HG03175 (cell line): ENCODE measurements at regions not wholly inside any gene's neighbourhood (a gene's known extent, or its start where the extent isn't known, plus 50 kb on each side); places are given as distances from the start of the nearest gene placed in this dataset.

Experiments
- ATAC-seq: cut with Tn5 transposase; IDR thresholded peaks from one replicate; pipeline ENCODE4 v1.9.1; 2021; ENCODE audit warnings: mild to moderate bottlenecking, moderate library complexity; ENCODE audit not compliant: unreplicated experiment

GRCh38 chr7:46559194-46559832 lies 638.2 kb upstream of the IGFBP3 start:
- ATAC-seq: no peak

DNA sequence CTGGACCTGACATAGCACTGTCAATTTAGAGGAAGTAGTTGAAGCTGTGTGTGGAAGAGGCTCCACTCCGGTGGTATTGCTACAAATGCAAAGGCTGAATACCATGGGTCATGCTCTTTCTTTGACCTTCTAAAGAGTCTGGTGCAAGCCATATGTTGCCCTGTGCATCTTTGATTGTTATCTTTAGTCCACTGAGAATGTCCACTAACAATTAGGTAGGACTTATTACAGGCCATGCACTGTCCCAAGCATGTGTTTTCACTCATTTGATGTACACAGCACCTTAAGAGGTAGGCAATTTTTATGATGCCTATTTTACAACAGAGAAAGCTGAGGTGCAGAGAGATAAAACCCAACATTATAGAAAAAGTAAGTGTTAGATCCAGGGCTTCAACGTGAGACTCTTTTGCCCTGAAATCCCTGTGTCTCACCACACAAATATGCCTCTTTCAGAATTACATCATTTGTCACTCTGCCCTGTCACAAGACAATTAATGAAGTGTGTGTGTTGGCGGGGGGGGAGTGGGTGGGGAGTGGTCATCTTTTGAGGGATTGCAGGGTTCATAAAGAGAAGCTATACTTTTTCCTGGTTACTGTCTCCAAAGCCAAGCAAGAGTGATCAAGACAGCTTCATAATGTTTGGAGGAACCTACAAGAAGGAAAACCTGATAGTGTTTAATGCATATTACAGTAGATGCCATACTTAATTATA lies 637.6 kb upstream of the IGFBP3 start:
- no peak for ATAC-seq

GRCh38 chr7:46557781-46558180 lies 636.7 kb upstream of the IGFBP3 start:
- ATAC-seq: no peak

DNA sequence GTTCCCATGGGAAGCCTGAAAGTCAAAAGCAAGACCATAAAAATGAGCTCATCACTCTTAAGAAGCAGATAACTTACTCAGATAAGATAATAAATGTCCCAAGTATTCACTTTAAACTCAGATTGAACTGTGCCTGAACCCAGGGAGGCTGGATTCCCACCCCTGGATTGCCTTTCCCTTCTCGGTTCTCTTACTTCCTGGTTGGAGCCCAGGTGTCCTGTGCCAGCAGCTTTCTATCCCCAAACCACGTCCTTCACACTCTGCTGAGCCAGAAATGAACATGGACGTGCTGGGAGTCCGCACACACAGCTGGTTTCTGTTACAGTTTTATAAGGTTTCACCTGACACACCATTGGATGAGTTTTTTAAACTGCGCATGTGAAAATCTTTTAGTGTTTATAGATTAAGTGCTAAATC lies 636.2 kb upstream of the IGFBP3 start:
- no peak for ATAC-seq

- ATAC-seq: no peak
Measured at GRCh38 chr7:46554688-46555422, 633.8 kb upstream of the IGFBP3 start.

- ATAC-seq: no peak
Measured at GRCh38 chr7:46551603-46552002, 630.5 kb upstream of the IGFBP3 start.

DNA sequence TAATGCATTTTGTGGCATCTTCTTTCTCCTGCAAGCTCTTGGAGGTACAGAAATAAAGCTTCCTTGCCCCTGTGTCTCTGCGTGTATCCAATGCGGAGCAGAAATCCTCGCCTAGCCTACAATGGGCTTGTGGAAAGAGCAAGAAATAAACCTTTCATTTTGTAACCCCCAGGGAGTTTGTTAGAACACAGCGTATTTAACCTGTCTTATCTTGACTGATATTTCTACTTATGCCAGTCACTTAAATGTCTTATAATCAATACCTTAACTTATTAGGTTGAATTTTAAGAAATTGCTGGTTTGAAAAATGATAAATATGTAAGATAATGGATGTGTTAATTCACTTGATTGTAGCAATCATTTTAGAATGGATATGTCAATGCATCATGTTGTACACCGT lies 629.8 kb upstream of the IGFBP3 start:
- no peak for ATAC-seq

DNA sequence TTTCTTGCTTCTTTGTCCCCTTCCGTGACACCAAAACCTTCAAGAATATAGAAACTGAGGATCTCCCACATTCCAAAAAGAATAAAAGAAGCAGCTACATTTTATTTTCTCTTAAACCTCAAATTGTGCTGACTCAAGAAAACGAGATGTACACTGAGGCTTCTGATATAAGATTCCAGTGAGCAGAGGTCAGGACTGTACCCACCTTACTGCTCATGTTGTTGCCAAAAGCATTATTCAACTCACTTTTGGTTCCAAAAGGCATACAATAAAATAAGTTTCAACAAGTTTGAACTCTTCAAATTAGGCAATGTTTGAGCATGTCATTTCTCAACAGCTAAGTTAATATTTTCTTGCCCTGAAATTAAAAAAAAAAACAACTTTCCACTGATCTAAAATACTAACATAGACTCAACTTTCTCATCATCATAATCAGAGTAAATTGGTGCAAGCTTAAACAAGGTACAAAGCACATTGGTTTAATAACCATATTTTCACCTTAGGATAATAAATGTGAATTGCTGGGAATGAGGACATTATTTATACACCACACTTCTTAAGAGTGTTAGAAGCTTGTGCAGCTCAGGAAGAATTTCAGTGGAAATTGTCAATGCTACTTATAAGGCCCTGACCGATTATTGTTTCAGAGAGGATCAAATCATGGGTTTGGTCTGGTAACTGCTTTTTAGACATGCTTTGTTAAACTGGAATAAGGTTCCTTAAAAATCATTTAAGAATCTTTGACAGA lies 629.0 kb upstream of the IGFBP3 start:
- ATAC-seq: no peak

- ATAC-seq: no peak
Measured at GRCh38 chr7:46549347-46549746, 628.3 kb upstream of the IGFBP3 start.

- no peak for ATAC-seq
Measured at GRCh38 chr7:46547044-46547443, 626.0 kb upstream of the IGFBP3 start.

- no peak for ATAC-seq
Measured at GRCh38 chr7:46545790-46546189, 624.7 kb upstream of the IGFBP3 start.

DNA sequence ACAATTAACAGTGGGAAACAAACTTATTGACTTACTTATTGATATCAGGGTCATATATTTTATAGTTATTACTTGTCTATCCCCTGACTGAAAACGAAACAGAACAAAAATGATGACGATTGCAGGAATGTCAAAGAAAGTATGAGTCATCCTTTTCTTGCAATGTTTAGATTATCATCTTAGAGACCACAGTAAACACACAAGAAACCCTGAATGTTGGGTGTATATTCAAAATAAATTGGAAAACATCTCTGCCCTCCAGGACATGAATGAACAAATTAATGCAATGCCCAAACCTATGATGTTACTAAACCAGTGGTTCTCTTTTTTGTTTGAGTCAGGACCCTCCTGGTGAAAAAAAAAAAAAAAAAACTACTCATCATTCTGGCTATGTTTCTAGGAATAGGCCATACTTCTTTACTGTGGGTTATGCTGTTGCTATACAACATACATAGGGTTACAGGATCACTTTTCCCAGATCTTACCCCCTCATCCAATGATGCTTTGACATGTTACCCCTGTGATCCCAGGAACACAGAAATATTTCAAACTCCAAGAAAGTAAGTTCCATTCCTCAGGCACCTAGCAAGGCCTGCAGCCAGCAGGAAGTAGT lies 623.4 kb upstream of the IGFBP3 start:
- no peak for ATAC-seq

DNA sequence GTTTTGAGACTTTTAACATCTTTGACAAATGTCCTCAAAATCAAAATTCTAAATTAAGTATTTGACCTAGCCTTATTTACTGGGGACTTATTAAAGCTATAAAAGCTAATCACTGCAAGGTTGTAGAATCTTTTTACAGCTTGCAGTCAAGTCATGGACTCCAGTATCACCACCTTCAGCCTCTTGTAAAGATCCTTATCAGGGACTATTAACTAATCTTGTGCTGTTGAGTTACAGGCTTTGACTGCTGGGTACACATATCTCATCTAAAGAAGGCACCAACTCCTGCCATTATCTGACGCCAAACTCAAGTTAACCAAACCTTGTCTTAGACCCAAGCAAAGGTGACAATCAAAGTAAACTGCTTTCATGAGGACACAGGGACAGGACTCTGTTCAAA lies 621.0 kb upstream of the IGFBP3 start:
- ATAC-seq: no peak

DNA sequence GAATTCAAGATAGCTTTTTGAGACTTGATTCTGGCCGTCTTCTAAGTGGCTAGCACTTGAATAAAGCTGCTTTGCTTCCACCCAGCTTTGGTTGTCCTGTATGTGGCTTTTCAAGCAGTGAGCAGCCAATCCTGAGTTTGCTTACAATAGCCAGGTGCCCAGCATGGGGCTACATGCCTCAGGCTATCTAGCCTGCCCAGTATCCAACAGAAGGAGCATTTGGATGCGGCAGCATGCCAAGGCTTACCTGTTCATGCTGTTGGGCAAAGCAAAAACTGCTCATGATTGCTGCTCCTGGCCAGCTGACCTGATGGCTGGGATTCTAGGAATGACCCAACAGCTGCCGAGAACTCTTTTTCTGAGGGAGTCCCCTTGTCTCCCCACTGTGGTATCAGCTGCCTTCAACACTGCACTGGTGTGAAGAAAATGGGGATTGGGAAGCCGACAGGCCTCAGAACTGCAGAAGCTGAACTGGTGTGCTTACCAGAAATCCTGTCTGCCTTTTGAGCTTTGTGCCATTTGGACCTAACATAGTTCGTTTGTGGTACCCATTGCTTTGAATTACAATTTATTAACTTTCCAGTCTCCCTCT lies 618.9 kb upstream of the IGFBP3 start:
- no peak for ATAC-seq

DNA sequence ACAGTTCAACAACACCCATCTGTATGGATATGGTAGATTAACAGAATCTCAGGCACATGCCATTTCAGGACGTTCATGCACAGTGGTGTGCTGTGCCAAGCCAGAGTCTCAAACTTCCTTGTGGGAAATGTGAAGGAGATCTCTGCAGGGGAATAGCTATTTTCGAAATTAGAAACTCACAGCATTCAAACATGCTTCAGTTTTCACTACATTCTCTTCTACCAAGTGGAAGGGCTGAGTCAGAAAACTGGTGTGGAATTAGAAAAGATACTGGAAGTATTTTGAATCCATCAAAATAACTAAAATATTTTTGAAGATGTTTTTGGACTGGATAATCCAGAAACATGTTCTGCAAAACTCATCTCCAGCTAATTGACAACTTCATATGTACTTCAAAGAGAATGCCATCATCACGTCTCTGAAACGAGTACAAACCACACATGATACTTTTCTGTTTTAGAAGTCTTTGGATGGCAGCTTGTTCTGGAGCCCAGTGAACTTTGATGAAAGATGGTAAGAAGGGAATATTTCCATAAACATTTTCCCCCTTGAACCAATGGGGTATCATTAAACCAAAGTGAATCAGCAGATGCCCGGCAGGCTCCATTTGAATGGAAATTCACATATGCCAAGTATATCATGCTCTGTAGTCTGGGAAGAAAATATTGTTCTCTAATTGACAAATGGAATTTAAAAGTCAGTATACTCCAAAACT lies 616.3 kb upstream of the IGFBP3 start:
- ATAC-seq: no peak

GRCh38 chr7:46534664-46535588 lies 613.9 kb upstream of the IGFBP3 start:
- ATAC-seq: no peak

- no peak for ATAC-seq
Measured at GRCh38 chr7:46533946-46534345, 612.9 kb upstream of the IGFBP3 start.

DNA sequence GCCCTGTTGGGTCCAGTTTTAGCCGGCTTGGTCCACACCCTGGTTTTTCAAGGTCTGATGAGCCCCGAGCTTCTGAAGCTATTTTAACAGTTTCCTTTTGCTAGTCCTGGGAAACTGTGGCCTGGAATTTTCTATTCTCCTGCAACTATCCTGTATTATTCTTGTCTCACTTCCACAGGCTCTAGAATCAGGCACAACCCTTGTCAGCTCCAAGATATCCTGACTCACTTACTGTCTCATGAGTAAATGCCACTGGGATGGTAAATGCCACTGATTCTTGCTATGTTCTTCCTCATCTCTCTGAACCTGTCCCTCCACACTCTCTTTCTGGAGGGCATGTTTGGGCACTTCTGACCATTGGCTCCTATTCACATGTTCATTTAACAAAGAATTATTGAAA lies 611.5 kb upstream of the IGFBP3 start:
- no peak for ATAC-seq
